ENCODE measurements at regions not wholly inside any gene's neighbourhood (a gene's known extent, or its start where the extent isn't known, plus 50 kb on each side); places are given as distances from the start of the nearest gene placed in this dataset.

GRCh38 chr2:241924069-241924908 is 54.8 kb downstream of the RTP5 start:
- DNase-seq: peak; percentile 41

DNA sequence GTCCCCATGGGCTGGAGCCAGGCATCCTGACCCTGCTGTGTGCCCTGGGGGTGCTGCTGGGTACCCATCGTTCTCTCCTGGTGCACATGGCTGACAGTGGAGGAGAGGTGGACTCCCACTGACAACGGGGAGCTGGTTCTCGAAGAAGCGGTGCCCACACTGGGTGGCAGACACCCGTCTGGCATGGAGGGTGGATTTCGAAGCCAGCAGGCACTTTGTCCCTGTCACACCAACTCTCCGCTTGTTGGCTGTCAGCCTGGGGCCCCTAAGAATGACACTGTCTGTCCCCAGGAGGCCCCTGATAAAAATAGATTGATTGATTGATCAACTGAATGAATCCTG is 55.4 kb downstream of the RTP5 start:
- DNase-seq: no peak

- DNase-seq: no peak
Measured at GRCh38 chr2:241925277-241925676, 55.7 kb downstream of the RTP5 start.

- no peak for DNase-seq
Measured at GRCh38 chr2:241925821-241926441, 56.4 kb downstream of the RTP5 start.

- DNase-seq: no peak
Measured at GRCh38 chr2:241926541-241927311, 57.2 kb downstream of the RTP5 start.

- DNase-seq: no peak
Measured at GRCh38 chr2:241929551-241930490, 60.3 kb downstream of the RTP5 start.

GRCh38 chr2:241931084-241931975 is 61.8 kb downstream of the RTP5 start:
- DNase-seq: no peak

DNA sequence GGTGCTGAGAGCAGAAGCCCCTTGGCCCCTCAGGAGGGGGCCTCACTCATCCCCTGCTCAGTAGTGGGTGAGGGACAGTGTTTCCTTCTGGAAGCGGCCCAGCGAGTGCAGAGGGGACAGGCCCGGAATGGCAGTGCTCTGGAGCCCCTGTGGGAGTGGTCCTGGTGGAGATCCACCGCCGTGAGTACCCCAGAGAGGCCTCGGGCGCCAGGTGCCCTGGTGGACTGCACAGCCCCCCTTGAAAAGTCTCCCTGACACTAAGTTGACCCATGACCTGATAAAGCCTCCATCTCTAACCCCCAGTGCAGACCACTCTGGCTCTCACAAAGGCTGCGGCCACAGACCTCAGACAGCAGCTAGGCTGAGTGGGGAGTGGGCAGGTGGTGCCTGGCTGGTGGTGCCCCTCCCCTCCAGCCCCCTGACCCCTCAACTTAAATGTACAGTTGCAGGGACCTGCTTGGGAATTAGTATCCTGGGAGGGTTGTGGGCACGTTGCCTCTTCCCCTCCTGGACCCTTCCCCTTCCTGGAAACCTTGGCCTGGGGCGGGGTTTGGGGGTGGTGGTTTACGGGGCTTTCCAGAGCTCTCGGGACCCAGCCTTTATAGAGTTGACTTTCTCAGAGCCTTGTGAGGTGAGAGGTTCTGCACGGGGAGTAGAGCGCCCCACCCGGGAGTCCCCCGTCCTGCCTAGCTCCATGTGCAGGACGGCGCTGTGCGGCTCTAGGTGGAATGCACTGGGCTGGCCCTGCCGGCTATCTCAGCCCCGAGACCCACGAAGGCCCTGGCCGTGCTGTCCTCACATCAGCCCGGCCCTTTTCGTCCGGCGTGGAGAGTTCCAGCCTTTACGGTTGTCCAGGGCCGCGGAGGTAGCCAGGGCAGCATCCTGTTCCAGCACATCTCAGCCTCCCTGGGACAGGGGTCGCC is 62.7 kb downstream of the RTP5 start:
- DNase-seq: no peak

DNA sequence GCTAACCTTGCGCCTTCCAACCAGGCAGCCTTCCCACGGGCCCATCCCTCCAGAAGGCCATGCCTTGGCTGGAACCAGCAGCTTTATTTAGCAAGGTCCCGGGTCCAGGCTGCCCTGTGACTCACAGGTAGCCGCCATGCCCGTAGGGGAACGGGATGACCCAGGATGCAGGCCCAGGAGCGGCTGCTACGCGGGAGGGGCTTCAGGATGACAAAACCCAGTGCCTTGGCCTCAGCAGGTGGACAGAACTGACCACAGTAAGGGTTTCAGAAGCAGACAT is 63.3 kb downstream of the RTP5 start:
- no peak for DNase-seq

DNA sequence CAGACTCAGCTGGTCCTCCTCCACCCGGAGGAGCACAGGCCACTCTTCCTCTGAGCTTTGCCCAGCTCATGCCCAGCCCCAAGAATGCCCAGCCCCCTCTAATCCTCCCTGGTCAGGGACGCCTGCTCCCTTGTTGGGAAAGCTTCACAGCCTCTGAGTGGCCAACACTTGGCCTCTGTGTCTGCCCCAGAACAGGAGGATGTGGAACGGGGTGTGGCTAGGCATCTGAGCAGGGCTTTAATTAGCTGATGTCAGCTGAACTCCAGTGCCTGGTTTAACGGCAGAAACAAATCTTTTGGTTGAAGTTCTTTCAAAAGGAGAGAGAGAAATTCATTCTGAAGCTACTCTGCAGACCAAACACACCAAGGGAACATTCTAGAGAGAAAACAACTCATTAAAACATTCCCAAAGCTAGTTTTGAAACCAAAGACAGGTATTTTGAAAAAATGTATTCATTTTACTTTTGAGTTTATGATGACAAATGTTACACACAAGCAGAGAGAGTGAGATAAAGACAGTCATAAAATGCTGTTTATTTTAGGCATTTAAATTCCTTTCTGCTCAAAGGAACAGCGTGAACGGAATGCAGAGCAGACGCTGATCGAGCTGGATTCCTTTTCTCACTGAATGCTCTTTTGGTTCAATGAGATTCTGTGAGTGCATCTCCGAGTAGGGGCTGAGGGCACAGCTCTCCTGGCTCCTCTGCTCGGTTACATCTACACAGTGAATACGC is 63.8 kb downstream of the RTP5 start:
- no peak for DNase-seq

DNA sequence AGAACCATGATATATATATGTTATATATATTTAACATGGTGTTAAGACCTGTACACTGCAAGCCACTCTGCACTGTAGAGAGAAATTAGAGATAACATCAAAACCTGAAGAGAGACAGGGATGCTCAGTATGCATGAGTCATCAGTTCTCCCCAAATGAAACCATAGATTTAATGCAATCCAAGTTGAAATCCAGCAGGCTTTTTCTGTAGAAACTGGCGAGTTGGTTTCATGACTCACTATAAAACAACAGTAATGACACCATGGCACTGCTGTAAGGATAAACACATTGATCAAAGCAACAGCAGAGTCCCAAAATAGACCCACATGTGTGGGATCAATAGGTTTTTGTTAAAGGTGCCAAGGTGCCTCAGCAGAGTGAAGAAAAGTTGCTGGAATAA is 65.8 kb downstream of the RTP5 start:
- no peak for DNase-seq

- no peak for DNase-seq
Measured at GRCh38 chr2:241935774-241936173, 66.2 kb downstream of the RTP5 start.

DNA sequence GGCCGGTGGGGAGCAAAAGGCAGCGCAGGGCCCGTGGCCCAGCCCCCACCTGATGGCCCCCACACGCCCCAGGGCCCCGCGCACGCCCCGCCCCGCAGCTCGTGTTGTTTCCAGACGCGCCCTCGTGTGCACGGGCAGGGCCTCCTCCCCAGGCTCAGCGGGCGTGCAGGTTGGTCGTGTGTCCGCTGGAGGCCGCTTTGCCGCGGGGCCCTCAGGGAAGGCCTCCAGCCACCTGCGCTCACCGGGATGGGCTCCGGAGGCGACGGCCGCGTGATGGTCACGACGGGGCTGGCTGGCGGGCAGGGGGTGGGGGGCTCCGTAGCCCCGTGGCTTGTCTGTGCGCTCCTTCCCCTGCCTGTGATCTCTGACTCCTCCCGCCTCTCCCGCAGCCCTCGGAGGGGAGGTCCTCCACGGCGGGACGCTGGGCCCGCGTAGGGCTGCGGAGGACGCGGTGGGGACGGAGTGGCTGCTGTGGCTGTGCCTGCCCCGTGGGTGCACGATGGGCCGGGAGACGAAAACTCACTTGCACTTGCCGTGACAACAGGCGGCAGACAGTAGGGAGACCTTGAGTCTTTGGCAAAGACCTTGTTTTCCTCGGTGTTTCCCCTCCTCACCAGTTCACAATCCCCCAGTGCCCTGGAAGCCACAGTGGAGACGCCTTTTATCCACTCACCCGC is 67.1 kb downstream of the RTP5 start:
- DNase-seq: no peak

DNA sequence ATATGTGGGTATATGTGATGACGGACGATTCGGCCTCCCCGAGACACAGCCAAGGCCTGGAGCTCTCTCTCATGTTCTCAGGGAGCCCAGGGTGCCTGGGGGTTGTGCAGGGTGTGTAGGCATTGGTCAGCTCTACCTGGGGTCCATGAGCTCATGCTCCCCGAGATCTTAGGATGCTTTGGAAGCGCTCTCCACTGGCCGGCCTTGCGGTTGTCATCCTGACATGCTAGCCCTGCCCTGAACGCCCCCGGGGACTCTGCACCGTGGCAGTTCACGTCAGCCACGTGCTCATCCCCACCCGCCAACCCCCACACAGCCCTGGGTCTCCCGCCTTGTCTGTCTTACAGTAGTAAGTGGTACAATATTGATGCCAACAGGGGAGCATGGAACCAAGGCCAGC is 67.8 kb downstream of the RTP5 start:
- no peak for DNase-seq

DNA sequence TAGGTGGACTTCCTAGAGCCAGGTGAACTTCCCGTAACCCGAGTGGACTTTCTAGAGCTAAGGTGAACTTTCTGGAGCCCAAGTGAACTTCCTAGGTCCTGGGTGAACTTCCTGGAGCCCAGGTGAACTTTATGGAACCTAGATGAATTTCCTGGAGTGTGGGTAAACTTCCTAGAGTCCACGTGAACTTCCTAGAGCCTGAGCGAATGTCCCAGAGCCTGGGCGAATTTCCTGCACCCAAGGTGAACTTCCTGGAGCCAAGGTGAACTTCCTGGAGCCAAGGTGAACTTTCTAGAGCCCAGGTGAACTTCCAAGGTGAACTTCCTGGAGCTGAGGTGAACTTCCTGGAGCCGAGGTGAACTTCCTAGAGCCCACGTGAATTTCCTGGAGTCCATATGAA is 70.0 kb downstream of the RTP5 start:
- DNase-seq: no peak

DNA sequence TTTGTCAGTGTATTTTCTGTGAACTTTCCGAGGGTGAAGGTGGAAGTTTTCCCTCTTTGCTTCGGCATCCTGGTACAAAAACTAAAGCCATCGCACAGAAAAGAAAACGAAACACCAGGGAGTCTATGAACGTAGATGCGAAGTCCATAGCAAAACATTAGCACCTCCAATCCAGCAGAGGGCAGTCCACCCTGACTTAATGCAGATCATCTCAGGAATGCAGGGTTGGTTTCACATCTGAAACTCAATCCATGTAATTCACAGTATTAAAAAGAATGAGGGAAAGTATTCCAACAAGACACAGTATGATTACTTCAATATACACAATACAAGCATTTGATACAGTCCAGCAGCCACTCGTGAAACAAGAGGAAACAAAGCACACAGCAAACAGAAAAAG is 70.8 kb downstream of the RTP5 start:
- no peak for DNase-seq

DNA sequence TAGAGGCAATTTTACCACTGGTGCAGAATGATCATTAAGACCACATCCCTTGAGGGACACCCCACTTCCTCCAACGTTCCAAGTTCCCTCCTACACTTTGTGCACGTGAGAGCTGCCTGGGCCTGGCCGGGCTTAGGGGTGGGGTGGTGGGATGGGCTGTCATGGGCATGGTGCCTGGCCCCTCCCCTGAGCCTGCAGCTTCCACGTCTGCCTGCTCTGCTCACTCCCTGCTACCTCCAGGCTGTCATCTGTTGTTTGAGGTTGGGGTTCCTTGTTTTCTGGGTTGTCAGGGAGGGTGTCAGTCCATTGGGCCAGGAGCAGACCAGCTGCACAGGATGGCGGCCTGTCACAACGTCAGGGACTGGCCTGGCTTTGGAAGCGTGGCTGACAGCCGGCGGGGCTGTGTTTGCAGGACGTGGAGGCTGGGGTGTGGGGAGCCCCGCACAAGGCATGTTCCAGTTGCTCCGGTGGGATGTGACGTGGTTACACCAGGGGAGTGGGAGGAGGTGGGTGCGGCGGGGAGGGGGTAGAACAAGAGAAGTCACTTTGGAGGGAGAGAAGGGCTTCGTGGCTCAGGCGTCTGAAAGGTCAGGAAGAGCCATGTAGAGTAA is 72.3 kb downstream of the RTP5 start:
- DNase-seq: no peak

- DNase-seq: no peak
Measured at GRCh38 chr2:241942416-241943208, 73.1 kb downstream of the RTP5 start.
